Urothelium cell line (cell line): ENCODE measurements at regions not wholly inside any gene's neighbourhood (a gene's known extent, or its start where the extent isn't known, plus 50 kb on each side); places are given as distances from the start of the nearest gene placed in this dataset.
"Not testable (repeated sequence)": the region's sequence is repeated elsewhere in the genome, so short reads cannot be mapped to it uniquely, and the experiment has no call there.

Experiments used
- DNase-seq: peaks from one replicate; pipeline ENCODE4 v3.0.0; 2011; ENCODE audit warnings: low spot score, mixed read lengths
- FAIRE-seq: peaks from 2 replicates; lab custom pipeline; 2011; peaks lifted over from hg19 to GRCh38; lab: Jason Lieb, UNC

DNA sequence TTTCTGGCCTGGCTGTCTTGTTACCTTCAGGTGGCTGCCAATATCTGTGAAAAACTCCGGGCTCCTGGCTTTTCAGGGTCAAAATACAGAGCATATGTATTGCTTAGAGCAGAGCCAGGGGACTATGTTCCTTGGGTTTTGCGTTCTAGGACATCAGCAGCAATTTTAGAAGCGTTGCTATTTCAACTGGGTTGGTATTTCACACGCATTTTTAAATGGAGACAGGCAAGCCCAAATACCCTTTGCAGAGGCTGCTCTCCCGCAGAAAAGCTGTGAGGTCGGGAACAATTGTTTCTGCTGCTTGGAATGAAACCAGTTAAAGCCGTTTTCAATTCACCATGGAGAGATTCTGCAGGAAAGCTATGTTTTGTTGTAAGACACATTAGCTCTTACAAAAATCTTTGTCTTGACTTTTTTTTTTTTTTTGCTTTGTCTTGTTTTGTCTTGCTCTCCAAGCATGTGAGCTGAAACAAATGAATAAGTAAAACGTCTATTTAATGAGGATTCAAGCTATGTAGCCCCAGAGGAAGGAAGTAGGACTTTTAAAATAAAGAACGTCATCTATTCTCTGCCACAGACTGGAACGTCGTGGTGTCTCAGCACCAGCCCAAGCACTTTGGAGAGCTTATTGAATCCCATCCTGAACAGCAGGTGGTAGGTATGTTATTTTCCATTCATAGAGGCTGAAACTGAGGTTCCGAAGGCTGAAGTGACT is 181.0 kb upstream of the TBX3 start:
- FAIRE-seq (no peak), DNase-seq (no peak)

DNA sequence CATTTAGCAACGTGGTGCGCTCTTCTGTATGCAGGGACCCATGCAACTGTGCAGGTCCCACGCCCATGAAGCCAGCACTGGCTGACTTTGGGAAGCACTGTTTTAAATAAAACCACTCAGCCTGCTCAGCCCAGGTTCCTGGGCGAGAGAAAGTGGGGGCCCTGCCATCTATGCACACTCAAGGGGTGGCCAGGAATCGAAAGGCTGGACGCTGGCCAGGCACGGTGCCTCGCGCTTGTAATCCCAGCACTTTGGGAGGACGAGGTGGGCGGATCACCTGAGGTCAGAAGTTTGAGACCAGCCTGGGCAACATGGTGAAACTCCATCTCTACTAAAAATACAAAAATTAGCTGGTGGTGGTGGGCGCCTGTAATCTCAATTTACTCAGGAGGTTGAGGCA is 179.9 kb upstream of the TBX3 start:
- FAIRE-seq (no peak), DNase-seq (no peak)

DNA sequence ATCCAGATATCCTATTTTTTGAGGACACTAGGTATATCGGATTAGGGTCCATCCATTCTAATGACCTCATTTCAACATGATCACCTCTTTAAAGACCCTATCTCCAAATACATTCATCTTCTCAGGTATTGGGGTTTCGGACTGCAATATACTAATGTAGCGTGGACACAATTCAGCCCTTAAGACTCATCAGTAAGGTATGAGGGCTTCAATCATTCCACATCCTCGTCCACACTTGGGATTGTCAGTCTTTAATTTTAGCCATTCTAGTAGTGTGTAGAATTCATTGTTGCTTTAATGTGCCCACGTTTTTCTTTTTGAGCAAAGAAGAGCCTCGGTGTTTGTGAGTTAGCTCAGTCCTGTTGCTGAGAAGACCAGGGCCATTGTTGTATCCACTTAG is 177.0 kb upstream of the TBX3 start:
- DNase-seq (no peak), FAIRE-seq (no peak)

DNA sequence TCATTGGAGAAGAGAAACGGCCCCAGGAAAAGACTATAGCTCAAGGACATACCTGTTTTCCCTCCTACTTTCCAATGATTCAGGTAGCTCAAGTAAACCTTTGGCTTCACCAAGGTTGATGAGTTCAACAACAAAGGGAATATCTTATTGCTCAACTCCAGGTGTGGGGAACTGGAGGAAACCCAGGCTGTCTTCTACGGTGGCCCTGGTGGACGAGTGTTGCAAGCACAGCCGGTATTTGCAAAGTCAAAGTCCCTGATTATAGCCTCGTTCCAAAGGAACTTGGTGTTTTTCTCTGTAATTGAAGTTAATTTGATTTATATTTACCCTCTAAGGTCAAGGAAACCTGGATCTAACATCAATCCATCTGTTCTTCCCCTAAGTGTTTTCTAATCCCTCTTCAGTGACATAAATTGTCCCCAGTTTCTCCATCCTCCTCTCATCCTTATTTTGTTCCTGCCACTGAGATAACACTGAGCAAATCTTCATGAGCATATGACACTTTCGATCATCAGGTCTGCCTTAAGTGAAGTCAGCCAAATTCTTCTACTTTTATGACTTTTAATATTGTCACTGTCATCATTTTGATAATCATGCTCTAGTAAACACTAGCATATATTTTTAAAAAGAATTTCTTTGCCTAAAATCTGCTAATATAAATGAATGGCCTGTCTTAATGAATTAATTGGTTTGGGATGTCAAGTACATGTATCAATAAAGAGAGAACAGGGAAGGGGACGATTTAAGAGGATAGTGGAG is 174.6 kb upstream of the TBX3 start:
- no peak for FAIRE-seq
- DNase-seq: no peak

DNA sequence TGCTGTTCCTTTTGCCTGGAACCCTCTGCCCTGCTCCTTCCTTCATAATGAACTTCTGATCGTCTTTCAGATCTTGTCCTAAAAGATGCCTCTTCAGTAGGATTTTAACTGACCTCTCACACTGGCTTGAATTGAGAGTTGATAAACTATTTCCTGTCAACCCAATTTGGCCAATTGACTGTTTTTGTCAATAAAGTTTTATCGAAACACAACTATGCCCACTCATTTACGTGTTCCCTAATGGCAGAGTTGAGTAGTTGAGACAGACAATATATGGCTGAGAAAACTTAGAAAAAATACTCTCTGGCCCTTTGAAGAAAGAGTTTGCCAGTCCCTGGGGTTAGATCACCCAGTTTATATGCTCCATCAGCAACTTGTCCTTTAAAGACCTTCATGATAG is 171.7 kb upstream of the TBX3 start:
- FAIRE-seq (no peak), DNase-seq (no peak)

DNA sequence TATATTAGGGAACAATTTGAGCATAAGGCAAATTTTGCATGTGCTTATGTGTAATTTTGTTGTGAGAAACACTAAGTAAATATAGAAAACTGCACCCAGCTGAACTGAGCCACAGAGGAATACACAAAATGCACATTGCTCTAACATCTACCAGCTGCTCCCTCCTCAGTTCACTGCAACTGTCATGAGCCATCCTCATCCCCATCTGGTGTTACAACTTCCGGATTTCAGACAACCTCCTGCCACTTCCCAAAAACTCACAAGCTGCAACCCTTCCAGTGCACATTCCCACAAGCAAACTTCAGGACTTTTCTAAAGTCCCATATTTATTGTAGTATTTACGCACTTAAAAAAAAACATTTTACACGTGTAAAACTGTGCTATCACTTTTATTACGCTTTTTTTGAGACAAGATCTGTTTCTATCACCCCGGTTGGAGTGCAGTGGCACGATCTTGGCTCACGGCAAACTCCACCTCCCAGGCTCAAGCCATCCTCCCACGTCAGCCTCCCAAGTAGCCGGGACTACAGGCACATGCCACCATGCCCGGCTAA is 169.1 kb upstream of the TBX3 start:
- DNase-seq: no peak
- no peak for FAIRE-seq

DNA sequence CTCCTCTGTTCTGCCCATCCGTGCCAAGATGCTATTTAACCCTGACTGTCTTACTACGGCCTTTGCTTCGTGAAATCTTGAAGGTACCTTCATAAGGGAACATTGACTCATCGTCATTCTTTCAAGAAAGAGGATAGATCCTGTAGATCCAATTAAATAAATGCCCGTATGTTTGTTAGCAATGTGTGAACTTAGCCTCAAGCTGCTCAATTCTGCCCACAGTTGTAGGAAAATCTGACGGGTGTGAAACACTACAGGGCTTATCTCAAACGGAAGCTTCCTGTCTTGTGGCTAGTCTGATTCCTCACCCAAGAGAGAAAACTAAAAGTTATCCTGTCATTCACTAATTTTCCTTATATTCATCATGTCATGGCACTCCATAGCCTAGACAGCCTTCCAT is 168.0 kb upstream of the TBX3 start:
- DNase-seq (no peak), FAIRE-seq (no peak)

DNA sequence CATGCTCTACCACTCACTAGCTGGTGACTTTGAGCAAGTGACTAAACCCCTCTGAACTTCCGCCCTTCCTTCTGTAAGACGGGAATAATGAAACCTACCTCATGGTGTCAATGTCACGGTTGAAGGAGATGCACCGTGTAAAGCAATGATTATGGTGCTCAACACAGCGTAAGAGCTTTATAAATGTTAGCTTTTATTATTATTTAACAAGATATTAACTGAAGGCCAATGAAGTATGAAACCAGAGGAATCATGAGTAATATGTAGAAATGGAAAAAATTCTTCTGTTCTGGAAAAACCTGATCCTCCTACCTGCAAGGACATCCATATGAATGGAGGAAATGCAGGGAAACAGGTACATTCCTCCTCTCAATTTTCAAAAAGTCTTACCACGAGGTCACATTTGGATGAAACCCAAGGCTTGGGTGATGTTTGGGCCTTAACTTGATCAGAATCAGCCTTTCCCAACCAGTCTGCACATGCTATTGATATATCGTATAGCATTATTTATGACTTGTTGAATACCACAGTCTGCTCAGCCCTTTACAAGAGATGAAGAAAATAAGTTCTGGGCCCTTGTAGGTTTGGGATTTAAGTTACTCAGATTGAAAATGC is 166.8 kb upstream of the TBX3 start:
- DNase-seq (no peak), FAIRE-seq (no peak)

DNA sequence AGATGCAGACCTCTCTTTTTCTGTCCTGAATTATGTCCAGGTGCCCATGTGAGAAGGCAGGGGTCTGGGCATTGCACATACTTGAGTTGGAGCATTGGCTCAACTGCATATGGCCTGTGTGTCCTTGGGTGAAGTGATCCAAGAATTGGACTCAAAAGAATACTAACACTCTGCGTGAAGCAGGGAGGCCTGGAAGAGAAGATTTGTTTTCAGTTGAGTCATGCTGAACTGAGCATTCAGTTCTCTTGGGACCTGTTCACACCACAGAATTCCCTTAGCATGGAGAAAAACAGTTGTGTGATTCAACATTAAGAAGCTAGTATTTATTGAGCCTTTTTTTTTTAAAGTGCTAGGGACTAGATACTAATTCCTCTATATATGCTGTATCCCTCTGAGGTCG is 164.7 kb upstream of the TBX3 start:
- DNase-seq (no peak), FAIRE-seq (no peak)

DNA sequence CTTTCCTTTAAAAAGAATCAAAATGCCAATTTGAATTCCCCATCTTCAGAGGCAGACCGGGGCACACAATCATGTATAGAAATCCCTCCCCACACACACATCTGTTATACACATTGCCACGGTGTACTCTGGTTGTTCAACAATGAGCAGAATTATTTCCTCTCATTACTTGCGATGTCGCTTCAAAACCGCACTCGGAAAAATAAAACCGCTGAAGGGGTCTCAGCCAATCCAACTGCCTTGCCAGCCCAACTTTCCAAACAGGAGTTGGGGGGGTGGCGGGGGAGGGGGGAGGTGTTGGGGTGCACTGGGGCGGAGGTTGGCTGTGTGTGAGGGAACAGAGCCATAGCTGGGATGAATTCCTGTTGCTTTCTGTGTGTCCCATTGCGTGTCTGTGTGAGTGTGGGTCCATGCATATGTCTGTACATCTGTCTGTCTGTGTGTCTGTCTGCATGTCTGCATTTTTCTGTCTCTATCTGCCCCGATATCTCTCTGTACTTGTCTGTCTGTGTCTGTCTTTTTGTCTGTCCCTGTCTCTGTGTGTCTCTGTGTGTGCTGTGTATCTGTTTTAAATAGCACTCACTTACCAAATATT is 163.6 kb upstream of the TBX3 start:
- no peak for FAIRE-seq
- no peak for DNase-seq

DNA sequence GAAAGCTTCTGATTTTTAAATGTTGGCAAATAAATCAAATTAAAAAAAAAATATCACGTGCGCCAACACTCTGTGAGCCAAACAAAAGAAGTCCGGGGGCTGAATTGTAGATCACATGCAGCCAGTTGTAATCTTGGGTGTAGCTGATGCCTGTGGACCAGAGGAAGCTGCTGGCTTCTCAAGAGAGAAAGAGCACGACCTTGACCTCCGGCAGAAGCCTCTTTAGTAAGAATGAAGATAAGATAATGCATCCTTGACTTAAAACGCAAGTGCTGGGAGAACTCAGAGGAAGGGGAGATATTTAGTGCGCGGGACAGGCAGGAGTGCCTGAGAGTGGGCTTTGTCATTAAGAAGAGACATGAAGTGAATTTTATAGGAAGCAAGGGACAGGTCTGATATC is 162.8 kb upstream of the TBX3 start:
- no peak for DNase-seq
- no peak for FAIRE-seq

DNA sequence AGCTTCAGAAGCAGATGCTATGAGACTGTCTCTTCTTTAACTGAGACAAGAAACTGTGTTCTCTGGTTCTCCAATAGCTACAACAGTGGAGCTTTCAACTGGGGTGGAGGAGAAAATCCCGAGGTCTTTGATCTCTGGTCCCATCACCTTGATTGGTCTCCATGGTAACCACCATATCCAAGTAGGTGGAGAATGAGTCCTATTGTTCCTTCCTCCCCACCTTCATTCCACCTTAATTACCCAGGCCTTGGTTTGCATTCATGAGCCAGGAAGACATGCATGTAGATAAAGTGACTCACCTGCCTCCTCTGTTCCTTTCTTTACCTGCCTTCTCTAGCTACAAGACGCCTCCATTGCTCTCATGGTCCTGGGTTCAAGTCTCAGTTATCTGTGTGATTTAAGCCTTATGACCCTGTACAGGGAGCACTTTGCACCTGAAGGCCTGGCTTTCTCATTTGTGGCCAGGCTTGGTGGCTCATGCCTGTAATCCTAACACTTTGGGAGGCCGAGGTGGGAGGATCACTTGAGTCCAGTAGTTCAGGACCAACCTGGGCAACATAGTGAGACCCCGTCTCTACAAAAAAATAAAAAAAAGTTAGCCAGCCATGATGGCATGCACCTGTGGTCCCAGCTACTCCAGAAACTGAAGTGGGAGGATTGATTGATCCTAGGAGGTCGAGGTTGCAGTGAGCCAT is 157.7 kb upstream of the TBX3 start:
- DNase-seq (peak; percentile 55), FAIRE-seq (no peak)

DNA sequence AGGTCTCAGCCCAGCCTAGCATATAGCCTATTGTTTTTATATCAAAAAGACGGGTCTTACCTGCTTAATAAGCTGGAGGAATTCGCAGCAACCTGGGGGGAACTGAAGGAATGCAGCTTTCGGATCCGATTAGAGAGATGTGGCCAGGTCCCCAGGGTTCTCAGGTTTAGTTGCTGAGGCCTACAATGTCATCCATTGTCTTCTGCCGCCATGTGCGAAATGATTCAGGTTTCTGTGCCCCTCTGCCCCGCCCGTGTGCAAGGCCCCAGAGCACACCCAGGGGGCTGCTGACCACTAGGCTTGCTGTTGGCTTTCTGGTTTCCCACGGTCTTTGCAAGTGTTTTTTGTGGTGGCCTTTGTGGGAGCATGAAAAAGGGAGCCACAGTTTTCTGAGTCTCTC is 154.5 kb upstream of the TBX3 start:
- no peak for FAIRE-seq
- no peak for DNase-seq

DNA sequence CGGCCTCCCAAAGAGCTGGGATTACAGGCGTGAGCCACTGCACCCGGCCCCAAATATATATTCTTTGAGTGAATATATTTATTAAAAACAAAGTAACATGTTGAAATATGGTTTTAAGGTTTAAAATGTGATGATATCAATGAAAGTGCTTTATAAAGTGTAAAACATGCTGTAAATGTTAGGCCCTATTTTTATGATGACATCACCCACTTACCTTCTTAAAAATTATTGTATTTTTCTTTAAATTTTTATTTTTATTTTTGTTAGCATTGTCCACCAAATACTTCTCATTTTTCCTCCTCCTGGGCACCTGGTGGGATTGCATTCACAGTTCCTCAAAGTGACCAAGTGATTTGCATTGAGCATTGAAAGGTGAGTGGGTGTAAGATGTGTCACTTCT is 152.6 kb upstream of the TBX3 start:
- DNase-seq (no peak), FAIRE-seq (no peak)

DNA sequence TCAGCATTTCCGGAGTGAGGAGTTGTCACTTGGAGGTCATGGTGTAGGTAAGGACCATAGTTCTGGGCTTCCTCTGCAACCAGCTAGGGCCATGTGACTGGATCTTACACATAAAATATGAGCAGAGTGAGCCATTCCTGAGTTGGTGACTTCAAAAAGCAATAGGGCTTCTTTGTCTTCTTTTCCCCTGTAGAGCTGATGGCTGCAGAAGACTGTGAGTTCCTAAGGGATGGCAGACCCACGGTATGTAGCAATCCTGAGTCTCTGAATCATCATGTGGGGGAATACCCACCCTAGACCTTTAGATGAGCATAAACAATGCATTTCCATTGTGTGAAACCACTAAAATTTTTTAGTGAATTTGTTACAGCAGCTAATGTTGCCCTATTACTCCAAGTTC is 151.1 kb upstream of the TBX3 start:
- DNase-seq (peak; percentile 52), FAIRE-seq (no peak)

DNA sequence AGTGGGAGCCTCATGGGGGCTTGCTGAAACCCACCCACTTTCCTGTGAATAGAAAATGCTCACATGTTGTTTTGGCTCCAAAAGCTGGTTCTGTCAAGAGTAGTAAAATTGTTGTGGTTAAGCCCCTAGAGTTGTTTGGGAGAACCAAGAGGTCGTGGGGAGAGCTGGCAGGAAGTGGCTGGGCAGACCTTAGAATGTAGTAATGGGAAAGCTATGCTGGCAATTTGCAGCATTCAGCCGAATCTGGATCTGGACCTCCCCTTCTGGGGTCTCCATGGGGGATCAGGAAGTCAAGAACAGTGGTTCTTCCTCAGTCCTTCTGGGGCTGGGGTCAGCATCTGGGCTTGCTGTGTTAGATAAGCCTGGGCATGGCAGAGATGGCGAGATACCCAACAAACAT is 150.6 kb upstream of the TBX3 start:
- DNase-seq (peak; percentile 70), FAIRE-seq (no peak)

DNA sequence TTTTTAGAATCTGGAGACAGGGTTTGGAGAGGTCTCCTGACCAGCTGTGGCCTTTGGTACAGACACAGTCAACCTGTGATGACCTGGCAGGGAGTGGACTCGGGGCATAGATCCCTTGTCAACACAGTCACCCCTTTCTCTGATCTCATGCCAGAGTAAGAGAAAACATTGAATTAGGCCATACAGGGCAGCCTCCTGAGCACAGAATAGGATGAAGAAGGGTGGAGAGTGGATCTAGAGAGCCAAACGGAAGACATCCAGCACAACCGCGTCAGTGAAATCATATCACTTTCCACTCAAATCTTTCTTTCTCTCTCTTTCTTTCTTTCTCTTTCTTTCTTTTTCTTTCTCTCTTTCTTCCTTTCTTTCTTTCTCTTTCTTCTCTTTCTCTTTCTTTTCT is 145.9 kb upstream of the TBX3 start:
- DNase-seq (no peak), FAIRE-seq (no peak)

DNA sequence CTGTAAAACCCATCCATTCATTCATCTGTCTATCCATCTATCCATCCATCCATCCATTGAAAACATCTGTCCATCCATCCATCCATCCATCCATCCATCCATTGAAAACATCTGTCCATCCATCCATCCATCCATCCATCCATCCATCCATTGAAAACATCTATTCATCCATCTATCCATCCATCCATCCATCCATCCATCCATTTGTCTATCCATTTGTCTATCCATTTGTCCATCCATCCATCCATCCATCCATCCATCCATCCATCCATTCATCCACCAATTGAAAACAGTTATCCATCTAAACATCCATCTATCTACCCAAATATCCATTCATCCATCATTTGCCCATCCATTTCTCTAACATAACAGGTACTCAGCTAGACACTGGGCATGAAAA is 145.3 kb upstream of the TBX3 start:
- peak; percentile 90 for FAIRE-seq
- not testable (repeated sequence) for DNase-seq

DNA sequence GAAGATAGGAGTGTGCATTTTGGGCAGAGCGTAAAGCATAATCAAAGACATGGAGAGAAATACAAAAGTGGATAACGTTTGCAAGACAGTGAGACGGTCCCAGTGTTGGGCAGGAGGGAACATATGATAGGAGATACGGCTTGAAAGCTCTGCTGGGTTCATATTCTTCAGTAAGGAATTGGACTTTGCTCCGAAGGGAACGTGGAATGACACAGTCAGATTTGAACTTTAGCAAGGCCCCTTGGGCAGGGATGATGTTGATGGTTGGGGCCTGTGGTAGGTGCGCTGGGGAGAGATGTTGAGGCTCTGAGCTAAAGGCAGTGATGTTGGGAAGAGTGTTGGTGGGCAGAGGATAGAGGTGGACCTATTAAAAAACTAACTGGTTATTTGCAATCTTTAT is 143.5 kb upstream of the TBX3 start:
- DNase-seq: no peak
- no peak for FAIRE-seq

DNA sequence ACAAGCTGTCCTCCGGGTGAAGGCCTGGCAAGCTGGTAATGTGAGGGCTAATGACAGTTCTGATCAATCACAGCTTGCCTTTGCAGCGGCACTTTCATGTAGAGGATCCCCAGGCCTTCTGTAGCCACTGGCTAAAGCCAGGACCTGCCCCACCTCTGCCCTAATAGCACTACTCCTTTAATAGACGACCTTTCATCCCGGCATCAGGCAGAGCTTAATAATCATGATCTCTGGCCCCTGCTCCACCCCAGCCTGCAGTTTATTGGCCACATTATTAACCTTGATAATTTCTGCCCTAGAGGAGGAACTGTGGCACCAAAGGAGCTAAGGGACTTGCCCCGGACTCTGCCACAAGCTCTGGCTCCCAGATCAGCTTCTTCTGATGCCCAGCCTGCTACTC is 142.3 kb upstream of the TBX3 start:
- DNase-seq: no peak
- no peak for FAIRE-seq

DNA sequence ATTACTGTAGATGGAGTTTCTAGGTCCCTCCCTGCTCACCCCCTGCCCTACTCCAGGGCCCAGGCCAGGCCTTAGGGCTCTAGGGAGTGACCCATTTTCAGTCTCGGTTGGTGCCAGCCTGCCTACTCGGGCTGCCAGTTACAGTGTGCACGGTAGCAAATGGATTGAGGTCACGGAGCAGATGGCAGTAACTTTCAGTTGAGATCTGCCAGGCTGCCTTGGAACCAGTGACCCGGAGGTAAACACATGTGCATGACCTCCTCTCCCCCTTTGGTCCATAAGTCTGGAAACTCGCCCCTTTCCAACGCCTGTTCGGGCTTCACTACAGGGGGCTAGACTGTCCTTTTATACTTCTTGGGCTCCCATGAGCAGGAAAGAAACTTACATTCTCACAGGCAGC is 139.7 kb upstream of the TBX3 start:
- DNase-seq (no peak), FAIRE-seq (no peak)
